Common myeloid progenitor, CD34-positive (primary cell): ENCODE measurements at regions not wholly inside any gene's neighbourhood (a gene's known extent, or its start where the extent isn't known, plus 50 kb on each side); places are given as distances from the start of the nearest gene placed in this dataset.

Source experiments
- CTCF ChIA-PET: fragments of 350-600 bp; sonication (Branson Sonifier 250); formaldehyde crosslinking; loops from one replicate; lab custom pipeline; 2021; ENCODE audit warnings: antibody characterized with exemption; lab: Charles Lee
- POLR2A ChIA-PET: fragments of 350-600 bp; sonication (Branson Sonifier 250); formaldehyde crosslinking; loops from one replicate; lab custom pipeline; 2021; ENCODE audit warnings: antibody characterized with exemption; lab: Charles Lee
- DNase-seq, 3 donors: peaks; one replicate each; pipeline versions ENCODE4 v3.0.0 to v3.0.0-alpha.2; 2013
- H3K27ac ChIP-seq, 2 experiments: 1 replicate in 1 of 2; 2 replicates in 1 of 2; pipeline ENCODE4 v1.7.0; 2013; ENCODE audit warnings: inconsistent platforms in 2 of 2, low read length in 2 of 2, mild to moderate bottlenecking in 2 of 2, low read depth in 1 of 2, moderate library complexity in 1 of 2; ENCODE audit not compliant: severe bottlenecking in 2 of 2, insufficient read depth in 1 of 2, poor library complexity in 1 of 2
- H3K27me3 ChIP-seq, 5 experiments: replicated peaks in 2 of 5; 1 replicate in 3 of 5; 2 replicates in 2 of 5; pipeline versions ENCODE4 v1.6.1 to v1.7.0; 2013; ENCODE audit warnings: low read length in 4 of 5, mild to moderate bottlenecking in 2 of 5, moderate library complexity in 2 of 5, inconsistent platforms in 1 of 5; ENCODE audit not compliant: insufficient read depth in 5 of 5, control insufficient read depth in 4 of 5
- H3K36me3 ChIP-seq, 4 experiments: 1 replicate in 2 of 4; 2 replicates in 2 of 4; pipeline versions ENCODE4 v1.6.1 to v1.7.0; 2013; ENCODE audit warnings: low read length in 3 of 4, control low read depth in 1 of 4, mild to moderate bottlenecking in 1 of 4; ENCODE audit not compliant: control insufficient read depth in 4 of 4, insufficient read depth in 4 of 4
- H3K4me1 ChIP-seq, 4 experiments: 1 replicate in 3 of 4; 2 replicates in 1 of 4; pipeline versions ENCODE4 v1.6.1 to v1.7.1; 2013; ENCODE audit warnings: low read length in 3 of 4, mild to moderate bottlenecking in 3 of 4, control low read depth in 1 of 4, inconsistent platforms in 1 of 4, moderate library complexity in 1 of 4; ENCODE audit not compliant: control insufficient read depth in 4 of 4, insufficient read depth in 4 of 4; ENCODE audit errors: control extremely low read depth in 1 of 4
- H3K4me3 ChIP-seq, 7 experiments: 1 replicate in 4 of 7; 2 replicates in 3 of 7; pipeline versions ENCODE4 v1.5.1 to v1.7.0; 2013; ENCODE audit warnings: mild to moderate bottlenecking in 7 of 7, low read length in 6 of 7, moderate library complexity in 6 of 7, inconsistent platforms in 2 of 7, low read depth in 2 of 7, control low read depth in 1 of 7; ENCODE audit not compliant: insufficient read depth in 4 of 7, control insufficient read depth in 1 of 7; ENCODE audit errors: extremely low read depth in 1 of 7
- H3K9me3 ChIP-seq, 5 experiments: 1 replicate in 4 of 5; 2 replicates in 1 of 5; pipeline versions ENCODE4 v1.6.1 to v1.7.1; 2013; ENCODE audit warnings: low read length in 4 of 5, mild to moderate bottlenecking in 2 of 5, inconsistent platforms in 1 of 5, low read depth in 1 of 5, moderate library complexity in 1 of 5; ENCODE audit not compliant: control insufficient read depth in 4 of 5, insufficient read depth in 2 of 5; ENCODE audit errors: control extremely low read depth in 1 of 5
- WGBS: methylation state at CpG from one replicate; pipeline ENCODE4 v1.1.5; 2013; ENCODE audit not compliant: insufficient coverage; 5-methylcytosine and 5-hydroxymethylcytosine counted together

- no peak overlapping the region for H3K4me3 ChIP-seq
- POLR2A ChIA-PET, result no interaction called here
- no peaks in the 10 kb centered on the region for H3K36me3 ChIP-seq
- no peak for DNase-seq
- WGBS, result 97% methylated on average over 7 of the region's 8 CpGs
- peaks cover 0 to 7% (median 0%) of the 10 kb centered on the region in 5 experiments for H3K27me3 ChIP-seq
- H3K4me1 ChIP-seq, result peaks cover 0 to 8% (median 3%) of the 10 kb centered on the region in 4 experiments
- no peak overlapping the region for H3K27ac ChIP-seq
- CTCF ChIA-PET, result interaction anchor here (0.8 to 1.3 kb wide), 2 partner anchors 20 to 31 kb away, joined by 3 to 4 read pairs; no protein-coding TSS in a partner anchor
- H3K9me3 ChIP-seq, result peaks cover 0 to 6% (median 0%) of the 10 kb centered on the region in 5 experiments
Measured at GRCh38 chr1:9419369-9420041, 119.8 kb upstream of the SLC25A33 start.

GRCh38 chr1:9420835-9421532 lies 118.3 kb upstream of the SLC25A33 start:
- CTCF ChIA-PET, result interaction anchor here (2.0 kb wide), 1 partner anchor 35 kb away, joined by 7 read pairs; no protein-coding TSS in a partner anchor
- Histone ChIP-seq H3K4me3 (no peak overlapping the region), H3K36me3 (no peaks in the 10 kb centered on the region), H3K9me3 (peaks cover 0 to 6% (median 0%) of the 10 kb centered on the region in 5 experiments), H3K27ac (no peak overlapping the region), H3K27me3 (peaks cover 0 to 7% (median 0%) of the 10 kb centered on the region in 5 experiments), H3K4me1 (peaks cover 11 to 20% (median 17%) of the 10 kb centered on the region in 4 experiments)
- 93% methylated on average over 3 of the region's 5 CpGs for WGBS
- no peak for DNase-seq
- POLR2A ChIA-PET, result no interaction called here

- Histone ChIP-seq H3K27me3 (peaks cover 0 to 7% (median 0%) of the 10 kb centered on the region in 5 experiments), H3K4me1 (peaks cover 11 to 25% (median 22%) of the 10 kb centered on the region in 4 experiments), H3K9me3 (peaks cover 0 to 6% (median 0%) of the 10 kb centered on the region in 5 experiments), H3K27ac (no peak overlapping the region), H3K36me3 (no peaks in the 10 kb centered on the region), H3K4me3 (no peak overlapping the region)
- ChIA-PET CTCF (interaction anchor here (2.0 kb wide), 1 partner anchor 34 kb away, joined by 7 read pairs; no protein-coding TSS in a partner anchor), POLR2A (no interaction called here)
- 71% methylated on average over 4 of the region's 5 CpGs for WGBS
- no peak for DNase-seq
Measured at GRCh38 chr1:9421533-9421873, 117.8 kb upstream of the SLC25A33 start.

GRCh38 chr1:9422321-9422720 lies 116.9 kb upstream of the SLC25A33 start:
- POLR2A ChIA-PET, result no interaction called here
- no peaks in the 10 kb centered on the region for H3K36me3 ChIP-seq
- 95% methylated on average over 12 of the region's 14 CpGs for WGBS
- DNase-seq, result no peak
- H3K27ac ChIP-seq, result no peak overlapping the region
- no peak overlapping the region for H3K4me3 ChIP-seq
- CTCF ChIA-PET, result interaction anchor here (1.1 to 3.9 kb wide), 5 partner anchors 9 to 33 kb away, joined by 3 to 20 read pairs (median 5); no protein-coding TSS in a partner anchor
- peaks cover 0 to 6% (median 0%) of the 10 kb centered on the region in 5 experiments for H3K9me3 ChIP-seq
- H3K27me3 ChIP-seq, result peaks cover 0 to 7% (median 0%) of the 10 kb centered on the region in 5 experiments
- H3K4me1 ChIP-seq, result peaks cover 11 to 33% (median 29%) of the 10 kb centered on the region in 4 experiments

DNA sequence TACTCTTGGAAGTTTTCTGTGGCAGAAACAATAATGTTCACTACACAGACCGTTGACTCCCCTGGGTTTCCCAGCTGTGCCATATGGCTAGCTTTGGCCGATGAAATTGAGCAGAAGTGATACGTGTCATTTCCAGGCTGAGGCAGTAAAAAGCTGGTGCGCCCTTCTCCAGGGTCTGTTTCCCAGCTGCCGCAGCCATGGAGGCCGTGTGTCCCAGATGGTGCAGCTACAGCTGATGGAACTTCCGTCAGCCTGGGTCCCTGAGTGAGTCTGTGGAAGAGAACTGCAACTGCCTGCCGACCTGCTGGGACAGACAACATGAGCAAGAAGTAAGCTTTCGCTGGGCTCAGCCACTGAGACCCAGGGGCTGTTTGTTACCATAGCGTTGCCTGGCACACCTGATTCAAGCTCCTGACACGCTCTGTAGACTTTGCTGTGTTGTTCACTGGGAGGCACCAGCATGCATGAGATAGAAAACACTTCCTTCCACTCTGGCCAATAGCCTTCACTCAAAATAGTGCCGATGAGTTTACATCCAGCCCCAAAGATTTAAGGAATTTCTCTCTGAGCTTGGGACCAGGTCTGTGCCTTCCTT lies 116.3 kb upstream of the SLC25A33 start:
- no peak overlapping the region for H3K27ac ChIP-seq
- H3K4me3 ChIP-seq, result no peak overlapping the region
- DNase-seq, result no peak
- peaks cover 0 to 6% (median 0%) of the 10 kb centered on the region in 5 experiments for H3K9me3 ChIP-seq
- H3K36me3 ChIP-seq, result no peaks in the 10 kb centered on the region
- ChIA-PET POLR2A (no interaction called here), CTCF (interaction anchor here (0.8 to 3.9 kb wide), 8 partner anchors 9 to 189 kb away, joined by 3 to 20 read pairs (median 3); no protein-coding TSS in a partner anchor)
- H3K4me1 ChIP-seq, result peaks cover 11 to 40% (median 33%) of the 10 kb centered on the region in 4 experiments
- WGBS, result 95% methylated on average over 12 of the region's 12 CpGs
- H3K27me3 ChIP-seq, result peaks cover 0 to 7% (median 0%) of the 10 kb centered on the region in 5 experiments

DNA sequence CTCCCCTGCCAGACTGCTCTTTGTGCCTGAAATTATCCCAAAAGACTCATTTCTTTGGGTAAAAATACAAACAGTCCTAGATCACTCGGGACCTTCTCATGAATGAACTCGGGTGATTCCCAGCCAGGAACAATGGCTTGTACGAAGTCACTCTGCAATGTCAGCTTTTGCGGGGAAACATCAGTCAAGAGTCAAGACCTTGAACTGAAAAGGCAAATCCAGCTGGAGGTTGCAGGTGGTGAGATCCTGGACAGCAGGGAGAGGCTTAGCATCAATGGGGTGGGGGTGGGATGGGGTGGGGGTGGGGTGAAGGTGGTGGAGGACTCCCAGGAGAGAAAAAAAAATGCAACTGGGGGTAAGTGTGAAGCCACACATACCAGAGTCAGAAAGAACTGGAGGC lies 115.0 kb upstream of the SLC25A33 start:
- CTCF ChIA-PET, result interaction anchor here (1.0 to 3.9 kb wide), 7 partner anchors 11 to 154 kb away, joined by 3 to 27 read pairs (median 5); no protein-coding TSS in a partner anchor
- no peak for DNase-seq
- POLR2A ChIA-PET, result no interaction called here

More for the DNA sequence above, 115.0 kb upstream of the SLC25A33 start:
- WGBS, result 96% methylated on average over 3 of the region's 4 CpGs
- Histone ChIP-seq H3K9me3 (peaks cover 0 to 6% (median 0%) of the 10 kb centered on the region in 5 experiments), H3K4me3 (no peak overlapping the region), H3K27ac (no peak overlapping the region), H3K4me1 (peaks cover 11 to 51% (median 43%) of the 10 kb centered on the region in 4 experiments), H3K36me3 (no peaks in the 10 kb centered on the region), H3K27me3 (peaks cover 0 to 7% (median 0%) of the 10 kb centered on the region in 5 experiments)
